GM06990 (cell line): ENCODE measurements at regions not wholly inside any gene's neighbourhood (a gene's known extent, or its start where the extent isn't known, plus 50 kb on each side); places are given as distances from the start of the nearest gene placed in this dataset.

Experiments used
- DNase-seq: peaks from one replicate; pipeline ENCODE4 v3.0.0-alpha.2; 2011; ENCODE audit not compliant: insufficient read length; ENCODE audit errors: extremely low read depth
- H3K27me3 ChIP-seq: replicated peaks from 2 replicates; pipeline ENCODE4 v1.6.0; 2011; ENCODE audit warnings: low read length; ENCODE audit not compliant: control insufficient read depth, insufficient read depth
- H3K36me3 ChIP-seq: 2 replicates; pipeline ENCODE4 v1.5.1; 2011; ENCODE audit warnings: low read length; ENCODE audit not compliant: control insufficient read depth, insufficient read depth
- H3K4me3 ChIP-seq: replicated peaks from 2 replicates; pipeline ENCODE4 v1.5.1; 2011; ENCODE audit warnings: low read depth, mild to moderate bottlenecking, control low read depth, low read length
- CTCF ChIP-seq: IDR thresholded peaks from 2 replicates; pipeline ENCODE4 v1.5.1; 2011; ENCODE audit warnings: low read length, control low read depth, mild to moderate bottlenecking, inconsistent platforms; ENCODE audit not compliant: insufficient read depth, poor library complexity, severe bottlenecking

DNA sequence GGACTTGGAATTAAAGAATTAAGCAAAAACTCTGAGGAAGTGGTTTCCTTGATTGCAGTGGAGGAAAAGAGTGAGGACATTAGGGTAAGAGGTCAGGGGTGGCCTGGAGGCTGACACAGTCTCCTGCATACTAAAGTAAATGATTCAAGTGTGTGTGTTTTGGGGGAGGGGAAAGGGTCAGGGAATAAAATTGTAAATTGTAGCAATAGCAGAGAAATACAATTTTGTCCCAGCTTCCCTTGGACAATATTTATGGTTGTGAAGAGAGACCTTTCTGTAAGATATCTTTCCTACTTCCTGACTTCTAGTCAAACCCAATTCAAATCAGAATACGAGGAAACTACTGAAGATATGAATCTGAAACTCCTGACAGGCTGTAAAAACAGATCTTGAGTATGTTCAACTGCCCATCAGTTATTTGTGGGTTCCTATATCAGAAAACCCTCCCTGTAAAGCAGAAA, 143.4 kb upstream of the HMGN3 start:
- TF ChIP-seq CTCF, result no peak
- Histone ChIP-seq H3K36me3 (no peaks in the 10 kb centered on the region), H3K27me3 (no peaks in the 10 kb centered on the region), H3K4me3 (no peak overlapping the region)
- no peak for DNase-seq

- Histone ChIP-seq H3K4me3 (no peak overlapping the region), H3K27me3 (no peaks in the 10 kb centered on the region), H3K36me3 (no peaks in the 10 kb centered on the region)
- no peak for DNase-seq
- no peak for TF ChIP-seq CTCF
Measured at GRCh38 chr6:79377047-79377446, 142.6 kb upstream of the HMGN3 start.

DNA sequence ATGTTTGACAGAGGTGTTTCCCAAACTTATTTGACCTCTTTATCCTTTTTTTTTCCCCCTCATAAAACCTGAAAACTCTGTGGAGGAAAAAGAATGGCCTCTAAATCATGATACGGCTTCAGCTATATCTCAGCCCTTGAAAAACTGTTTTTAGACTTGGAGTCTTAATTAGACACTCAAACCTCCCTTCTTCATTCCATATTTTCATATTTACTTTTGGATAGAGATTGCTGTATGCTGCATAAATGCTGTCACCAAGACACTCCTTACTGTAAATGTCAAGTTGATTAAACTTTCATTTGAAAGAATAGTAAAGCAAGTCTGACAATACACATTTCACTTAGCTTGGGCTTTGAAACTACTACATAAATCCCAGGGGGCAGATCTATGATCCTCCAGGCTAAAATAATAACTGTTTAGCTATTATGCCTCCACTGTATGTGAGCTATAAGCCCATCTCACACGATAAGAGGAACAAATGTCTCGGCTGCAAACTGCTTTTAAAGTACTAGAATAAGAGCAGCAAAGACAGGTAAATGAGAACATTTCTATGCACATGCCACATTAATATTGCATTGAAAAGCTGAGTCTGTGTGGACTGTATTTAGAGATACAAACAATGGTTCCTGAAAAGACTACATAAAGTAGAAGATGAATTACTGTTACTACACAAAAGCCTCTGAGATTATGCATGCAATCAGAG, 141.3 kb upstream of the HMGN3 start:
- Histone ChIP-seq H3K4me3 (no peak overlapping the region), H3K27me3 (no peaks in the 10 kb centered on the region), H3K36me3 (no peaks in the 10 kb centered on the region)
- no peak for TF ChIP-seq CTCF
- no peak for DNase-seq

DNA sequence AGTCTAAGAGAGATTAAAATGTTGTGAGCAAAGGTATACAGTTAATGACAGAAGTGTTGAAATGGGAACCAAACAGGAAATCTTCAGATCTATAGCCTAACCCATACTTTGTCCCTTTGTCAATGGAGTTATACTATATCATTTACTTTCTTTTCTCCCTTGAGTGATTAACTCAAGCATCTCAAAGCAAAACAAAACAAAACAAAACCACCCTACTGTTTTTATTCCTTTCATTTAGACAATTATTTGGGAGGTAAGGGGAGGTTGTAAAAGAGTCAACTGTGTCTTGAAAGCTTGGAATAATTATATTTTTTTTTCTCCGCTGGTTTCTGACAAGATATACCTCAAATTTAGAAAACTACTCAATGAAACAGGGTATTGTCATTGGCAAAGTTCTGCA, 139.8 kb upstream of the HMGN3 start:
- H3K27me3 ChIP-seq, result no peaks in the 10 kb centered on the region

DNA sequence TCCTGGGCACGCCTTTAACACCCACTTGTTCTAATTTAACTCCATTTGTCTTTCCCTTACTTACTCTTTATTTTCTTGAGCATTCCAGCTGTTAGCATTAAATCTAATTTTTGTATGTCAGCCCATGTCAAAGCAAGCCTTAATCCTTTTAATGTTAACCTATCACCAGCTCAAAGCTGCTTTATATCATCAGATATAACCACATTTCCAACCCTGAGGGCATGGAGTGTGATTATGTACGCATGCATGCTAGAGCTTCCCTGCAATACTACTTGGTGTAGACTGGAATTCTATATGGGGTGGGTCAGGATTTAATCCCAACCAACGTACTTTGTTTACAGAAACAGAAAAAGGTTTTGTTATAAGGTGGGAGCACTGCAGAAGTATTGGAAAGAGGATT, 139.4 kb upstream of the HMGN3 start:
- DNase-seq, result no peak
- no peak for TF ChIP-seq CTCF
- no peaks in the 10 kb centered on the region for H3K36me3 ChIP-seq
- H3K4me3 ChIP-seq, result no peak overlapping the region
- no peaks in the 10 kb centered on the region for H3K27me3 ChIP-seq

More for the DNA sequence above, 139.8 kb upstream of the HMGN3 start:
- no peak for TF ChIP-seq CTCF
- Histone ChIP-seq H3K4me3 (no peak overlapping the region), H3K36me3 (no peaks in the 10 kb centered on the region)
- no peak for DNase-seq

DNA sequence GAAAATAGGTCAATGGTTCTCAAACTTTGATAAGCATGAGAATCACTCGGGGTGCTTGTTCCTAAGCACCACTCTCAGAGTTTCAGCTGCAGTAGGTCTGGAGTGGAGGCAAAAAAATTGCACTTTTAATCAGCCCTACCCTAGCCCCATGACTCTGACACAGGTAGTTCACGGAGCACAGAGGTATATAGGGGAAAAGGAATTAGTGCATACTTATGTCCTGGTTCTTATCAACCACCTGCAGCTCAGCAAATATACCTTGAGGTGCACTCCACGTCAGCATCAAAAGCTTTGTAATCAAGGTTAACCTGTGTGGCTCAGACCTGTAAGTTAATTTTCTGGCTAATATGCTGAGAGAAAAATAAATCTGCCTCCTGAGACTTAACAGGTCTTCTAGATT, 138.8 kb upstream of the HMGN3 start:
- no peak for DNase-seq
- no peak for TF ChIP-seq CTCF

More for the DNA sequence above, 138.8 kb upstream of the HMGN3 start:
- Histone ChIP-seq H3K36me3 (no peaks in the 10 kb centered on the region), H3K27me3 (no peaks in the 10 kb centered on the region), H3K4me3 (no peak overlapping the region)
